ENCODE measurements at regions not wholly inside any gene's neighbourhood (a gene's known extent, or its start where the extent isn't known, plus 50 kb on each side); places are given as distances from the start of the nearest gene placed in this dataset.

- no peak for TF ChIP-seq EP300 (IDR thresholded peaks at IDR 0.05)
- no peak for TF ChIP-seq POLR2A (IDR thresholded peaks at IDR 0.05)
- TF ChIP-seq CTCF (IDR thresholded peaks at IDR 0.05) = no peak
- peak in 3 of 5 donors; percentile 35 to 73 (median 54) for DNase-seq
Observed at GRCh38 chr9:80649001-80649420, 1040.3 kb downstream of the TLE1 start.

GRCh38 chr9:80648336-80648735 is 1041.0 kb downstream of the TLE1 start:
- intact Hi-C loops (cut with DNase I) = no loop called here
- TF ChIP-seq CTCF (IDR thresholded peaks at IDR 0.05) = no peak
- TF ChIP-seq POLR2A (IDR thresholded peaks at IDR 0.05) = no peak
- no peak for TF ChIP-seq EP300 (IDR thresholded peaks at IDR 0.05)

More at GRCh38 chr9:80649001-80649420, 1040.3 kb downstream of the TLE1 start:
- Histone ChIP-seq H3K36me3 (no peaks in the 10 kb centered on the region), H3K27ac (peak overlapping the region in 1 of 2 donors; percentile 52), H3K4me1 (ENCODE audit: insufficient read depth) (peaks cover 5% of the 10 kb centered on the region), H3K9me3 (no peaks in the 10 kb centered on the region), H3K4me3 (no peak overlapping the region), H3K27me3 (no peaks in the 10 kb centered on the region)
- 3 to 11% (median 9%) methylated on average over 3 of the region's 3 CpGs for WGBS, 3 donors
- intact Hi-C loops (cut with DNase I) = no loop called here

GRCh38 chr9:80646211-80646610 is 1043.1 kb downstream of the TLE1 start:
- Histone ChIP-seq H3K27me3 (no peaks in the 10 kb centered on the region), H3K9me3 (no peaks in the 10 kb centered on the region), H3K27ac (no peak overlapping the region), H3K4me1 (ENCODE audit: insufficient read depth) (peaks cover 5% of the 10 kb centered on the region), H3K4me3 (no peak overlapping the region), H3K36me3 (no peaks in the 10 kb centered on the region)
- intact Hi-C loops (cut with DNase I) = no loop called here
- no peak for DNase-seq
- 94 to 98% (median 95%) methylated on average over 4 of the region's 4 CpGs for WGBS, 3 donors
- TF ChIP-seq EP300 (IDR thresholded peaks at IDR 0.05) (no peak), POLR2A (IDR thresholded peaks at IDR 0.05) (no peak), CTCF (IDR thresholded peaks at IDR 0.05) (no peak)

More at GRCh38 chr9:80648336-80648735, 1041.0 kb downstream of the TLE1 start:
- no peak overlapping the region for H3K4me3 ChIP-seq
- no peaks in the 10 kb centered on the region for H3K9me3 ChIP-seq
- H3K36me3 ChIP-seq = no peaks in the 10 kb centered on the region
- H3K27me3 ChIP-seq = no peaks in the 10 kb centered on the region
- WGBS, 3 donors = 34 to 56% (median 39%) methylated on average over 1 of the region's 1 CpG
- no peak for DNase-seq
- peaks cover 5% of the 10 kb centered on the region for H3K4me1 ChIP-seq (ENCODE audit: insufficient read depth)
- no peak overlapping the region for H3K27ac ChIP-seq

GRCh38 chr9:80644044-80644443 is 1045.3 kb downstream of the TLE1 start:
- Histone ChIP-seq H3K4me1 (ENCODE audit: insufficient read depth) (peaks cover under 1% of the 10 kb centered on the region), H3K36me3 (no peaks in the 10 kb centered on the region), H3K4me3 (no peak overlapping the region), H3K9me3 (no peaks in the 10 kb centered on the region), H3K27me3 (no peaks in the 10 kb centered on the region), H3K27ac (no peak overlapping the region)
- no peak for DNase-seq
- TF ChIP-seq EP300 (IDR thresholded peaks at IDR 0.05) (no peak), CTCF (IDR thresholded peaks at IDR 0.05) (no peak), POLR2A (IDR thresholded peaks at IDR 0.05) (no peak)
- WGBS, 3 donors = 94 to 95% (median 95%) methylated on average over 3 of the region's 3 CpGs
- intact Hi-C loops (cut with DNase I) = no loop called here
